Head of caudate nucleus (tissue), 42 donors: ENCODE measurements at regions not wholly inside any gene's neighbourhood (a gene's known extent, or its start where the extent isn't known, plus 50 kb on each side); places are given as distances from the start of the nearest gene placed in this dataset.

Experiments
- DNase-seq, 42 donors: peaks; one replicate each; pipeline versions ENCODE4 v3.0.0 to v3.0.0-alpha.2; 2020 to 2021; ENCODE audit warnings: mixed read lengths in 7 of 42
- intact Hi-C: fragments of 100-400 bp; cut with DNase I; formaldehyde crosslinking; loops from one replicate; pipeline ENCODE4 v1.15.0; 2022

DNA sequence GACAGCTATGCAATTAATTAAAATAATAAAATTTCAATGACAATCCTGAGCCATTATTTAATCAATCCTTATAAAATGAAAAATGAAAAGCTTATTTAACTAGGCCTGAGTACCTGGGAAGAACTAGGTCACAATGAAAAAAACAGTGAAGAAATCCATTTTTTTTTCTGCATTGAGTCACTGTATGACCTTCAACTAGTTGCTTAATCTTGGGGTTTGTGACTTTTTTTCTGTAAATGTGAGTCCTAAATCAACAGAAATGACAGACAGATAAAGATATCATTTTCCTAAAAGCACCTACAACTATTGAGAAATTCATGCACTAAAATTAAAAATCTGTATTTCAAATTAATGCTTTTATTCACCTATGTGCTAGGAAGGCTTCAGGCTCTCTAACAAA lies 96.8 kb downstream of the TMEM26 start:
- no peak for DNase-seq
- intact Hi-C loops = no loop called here

DNA sequence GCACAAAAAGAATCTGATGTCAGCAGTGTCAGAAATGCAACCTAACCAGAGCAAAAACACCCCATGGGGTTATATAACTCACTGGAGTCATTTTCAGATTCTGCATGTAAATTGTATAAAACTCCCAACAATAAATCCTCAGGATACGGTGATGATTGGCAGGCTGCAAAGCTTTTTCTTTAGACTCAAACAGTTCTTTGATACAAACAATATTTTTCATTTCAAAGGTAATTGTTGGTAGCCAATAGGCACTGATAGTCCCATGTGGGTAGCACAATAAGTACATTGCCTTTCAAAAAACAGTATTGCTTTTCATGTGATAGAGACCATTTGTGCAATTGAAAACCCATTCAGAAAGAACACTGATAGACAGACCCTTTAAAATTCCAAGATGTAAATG lies 98.0 kb downstream of the TMEM26 start:
- no peak for DNase-seq
- intact Hi-C loops = no loop called here

DNA sequence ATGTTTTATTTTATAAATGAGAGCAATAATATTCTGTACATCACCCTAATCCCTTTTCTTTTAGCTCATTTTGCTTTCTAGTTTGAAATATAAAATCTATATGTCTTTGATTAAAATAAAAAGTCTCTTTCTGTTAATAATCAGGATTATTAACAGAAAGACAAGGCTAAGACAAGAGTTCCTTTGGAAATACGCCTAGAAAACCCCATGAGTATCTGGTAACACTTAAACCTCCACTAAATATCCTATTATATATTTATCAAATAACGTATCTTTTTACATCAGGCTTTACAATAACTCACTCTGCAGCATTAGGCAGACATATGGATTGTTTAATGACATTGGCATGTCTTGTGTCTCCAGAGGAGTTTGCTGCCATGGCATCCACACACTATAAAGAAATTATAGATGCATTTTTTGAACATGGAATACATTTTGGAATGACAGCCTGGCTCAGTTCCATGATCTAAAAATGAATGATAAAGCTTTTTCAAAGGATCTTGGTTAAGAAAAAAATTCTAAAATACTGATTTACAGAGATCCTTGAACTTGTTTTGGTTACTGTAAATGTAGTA lies 98.7 kb downstream of the TMEM26 start:
- intact Hi-C loops = no loop called here
- DNase-seq = no peak

DNA sequence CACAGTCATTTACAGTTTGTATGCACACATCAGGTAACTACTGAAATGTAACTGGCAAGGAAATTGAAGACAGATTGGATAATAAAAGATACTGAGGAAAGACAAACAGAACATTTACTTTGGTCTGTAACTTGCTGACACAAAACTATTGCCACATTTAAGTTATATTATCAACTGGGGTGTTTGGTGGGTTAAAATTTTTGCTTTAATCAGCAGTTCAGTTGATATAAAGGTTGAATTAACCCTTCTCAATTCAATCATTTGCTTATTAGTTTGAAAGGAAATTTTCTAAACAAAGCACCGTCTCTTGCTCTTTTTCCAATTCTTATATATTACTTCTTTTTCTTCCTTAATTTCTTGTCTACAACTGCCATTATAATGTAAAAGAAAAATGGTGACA lies 102.4 kb downstream of the TMEM26 start:
- DNase-seq = no peak
- intact Hi-C loops = no loop called here

DNA sequence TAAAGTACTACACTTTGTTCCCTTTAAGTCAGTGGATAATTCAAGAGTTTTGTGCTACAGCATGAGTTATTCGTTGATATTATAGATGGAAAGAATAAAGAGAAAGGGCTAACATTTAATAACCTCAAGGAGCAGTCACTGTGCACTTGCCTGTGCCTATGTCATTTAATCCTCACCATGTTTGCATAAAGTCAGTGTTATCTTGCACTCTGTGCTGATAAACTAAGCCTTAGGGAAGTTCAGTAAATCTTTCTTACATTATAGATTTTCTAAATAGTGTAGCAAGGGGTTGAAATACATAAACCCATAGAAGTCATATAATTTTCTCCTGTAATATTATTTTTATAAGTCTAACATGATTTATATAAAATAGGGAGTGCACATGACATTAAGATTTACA lies 103.1 kb downstream of the TMEM26 start:
- intact Hi-C loops = no loop called here
- no peak for DNase-seq

DNA sequence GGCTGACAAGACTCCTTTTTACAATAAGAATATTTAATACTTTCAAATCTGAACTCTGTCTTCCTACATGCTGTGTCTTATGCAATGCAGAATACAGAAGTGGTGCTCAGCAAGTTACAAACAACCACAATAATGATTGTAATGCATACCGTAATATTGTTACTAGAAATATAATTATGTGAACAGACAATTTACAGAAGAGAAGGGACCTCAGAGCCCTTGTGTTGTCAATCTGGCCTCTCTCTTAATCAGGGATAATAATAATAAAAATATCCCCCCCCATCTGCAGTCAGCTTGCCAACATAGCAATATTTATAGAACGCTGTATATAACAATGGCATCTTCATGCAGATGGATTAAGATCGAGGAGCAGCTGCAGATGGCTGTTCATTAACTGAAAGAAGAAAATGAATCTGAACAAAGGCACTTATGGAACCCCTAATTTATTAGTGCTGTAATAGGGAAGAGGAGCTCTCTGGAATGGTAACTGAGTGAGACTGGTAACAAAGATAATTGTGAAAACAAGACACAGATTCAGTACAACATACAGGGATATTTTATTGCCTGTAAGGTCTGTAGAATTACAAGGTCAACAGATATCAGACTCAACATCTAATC lies 106.3 kb downstream of the TMEM26 start:
- intact Hi-C loops = no loop called here
- no peak for DNase-seq

DNA sequence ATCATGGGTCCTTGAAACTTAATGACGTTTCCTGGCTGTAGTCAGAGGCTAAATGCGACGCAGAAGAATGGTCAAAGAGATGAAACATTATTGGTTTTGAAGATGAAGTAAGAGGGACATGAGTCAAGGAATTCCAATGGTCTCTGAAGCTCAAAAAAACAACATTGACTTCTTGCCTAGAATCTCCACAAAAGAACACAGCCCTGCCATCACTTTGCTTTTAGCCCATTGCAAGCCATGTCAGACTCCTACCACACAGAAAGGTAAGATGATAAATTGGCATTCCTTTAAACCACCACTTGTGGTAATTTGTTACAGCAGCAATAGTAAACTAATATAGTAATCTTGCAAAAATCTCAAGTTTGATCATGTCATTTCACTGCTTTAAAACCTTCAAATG lies 109.4 kb downstream of the TMEM26 start:
- no peak for DNase-seq
- intact Hi-C loops = no loop called here

DNA sequence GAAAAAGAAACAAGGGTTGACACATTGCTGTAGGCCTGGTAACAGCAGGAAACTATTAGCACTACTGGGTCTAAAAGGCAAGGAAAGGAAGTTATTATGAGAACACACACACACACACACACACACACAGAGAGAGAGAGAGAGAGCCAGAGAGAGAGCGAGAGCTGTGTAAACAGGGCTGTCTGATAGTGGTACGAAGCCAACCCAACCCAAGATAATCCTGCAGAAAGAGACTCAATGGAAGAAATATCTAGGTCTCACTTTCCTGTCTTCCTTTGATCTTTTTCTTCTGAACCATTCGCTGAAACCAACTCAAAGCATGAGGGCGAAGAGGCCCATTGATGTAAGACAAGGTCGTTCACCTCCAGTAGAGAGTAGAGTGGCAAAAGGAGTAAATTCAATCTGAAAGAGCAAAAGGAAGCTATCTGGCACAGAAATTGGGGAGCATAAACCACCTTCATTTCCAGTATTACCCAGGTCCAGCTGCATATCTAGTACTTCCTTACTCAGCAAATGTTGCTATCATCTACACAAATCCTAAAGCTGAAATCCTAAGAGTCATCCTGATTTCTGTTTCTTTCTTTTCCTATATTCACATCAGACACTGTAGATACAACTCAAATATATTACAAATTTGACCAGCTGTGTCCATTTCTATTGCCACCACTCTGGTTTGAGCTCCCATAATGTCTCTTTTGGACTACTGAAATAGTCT lies 110.2 kb downstream of the TMEM26 start:
- DNase-seq = no peak
- intact Hi-C loops = no loop called here

DNA sequence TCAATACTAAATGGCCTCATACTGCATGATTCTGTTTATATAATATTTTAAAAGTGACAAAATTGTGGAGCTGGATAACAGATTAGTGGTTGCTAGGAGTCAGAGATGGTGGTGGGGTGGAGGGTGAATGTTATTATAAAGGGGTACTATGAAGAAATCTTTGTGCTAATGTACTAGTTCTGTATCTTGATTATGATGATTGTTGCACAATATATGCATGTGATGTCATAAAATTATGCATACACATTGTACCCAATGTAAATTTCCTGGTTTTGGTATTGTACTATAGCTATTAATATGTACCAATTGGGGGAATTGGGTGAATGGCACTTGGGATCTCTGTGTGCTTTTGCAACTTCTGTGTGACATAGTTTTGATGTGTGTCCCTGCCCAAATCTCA lies 112.2 kb downstream of the TMEM26 start:
- no peak for DNase-seq
- intact Hi-C loops = no loop called here

DNA sequence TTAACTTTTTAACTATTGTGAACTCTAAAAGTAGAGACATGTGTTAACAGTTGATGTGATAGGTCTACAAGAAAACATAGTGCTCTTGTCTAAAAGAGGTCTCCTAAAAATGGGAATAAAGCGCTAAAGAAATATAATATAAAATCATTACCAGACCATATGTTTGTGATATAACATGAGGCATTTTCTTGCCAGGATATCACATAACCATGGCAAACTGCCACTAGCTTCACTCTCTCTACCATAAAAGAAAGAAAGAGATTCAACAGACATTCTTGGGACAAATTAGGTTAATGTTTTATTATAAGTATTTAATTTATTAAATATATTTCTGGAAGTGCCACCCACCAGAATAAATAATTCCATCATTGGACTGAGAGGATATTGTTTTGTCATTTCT lies 115.0 kb downstream of the TMEM26 start:
- DNase-seq = no peak
- intact Hi-C loops = no loop called here

DNA sequence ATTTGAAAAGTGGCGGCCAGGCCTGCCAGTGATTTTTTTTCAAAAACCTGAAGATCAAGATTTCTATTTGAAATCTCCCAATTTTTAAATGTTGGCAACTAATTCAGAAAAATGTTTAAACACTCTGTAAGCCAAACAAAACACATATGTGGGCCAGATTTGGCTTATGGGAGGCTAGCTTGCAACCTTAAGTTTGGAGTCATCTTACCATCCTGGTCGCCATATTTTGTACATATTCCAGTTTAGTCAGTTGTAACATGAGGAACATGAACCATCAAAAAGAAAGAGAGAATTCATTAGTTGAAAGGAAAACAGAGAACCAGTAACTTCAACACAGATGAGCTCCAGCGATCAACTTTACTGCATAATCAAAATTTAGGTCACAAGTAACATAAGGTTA lies 115.4 kb downstream of the TMEM26 start:
- intact Hi-C loops = no loop called here
- no peak for DNase-seq

DNA sequence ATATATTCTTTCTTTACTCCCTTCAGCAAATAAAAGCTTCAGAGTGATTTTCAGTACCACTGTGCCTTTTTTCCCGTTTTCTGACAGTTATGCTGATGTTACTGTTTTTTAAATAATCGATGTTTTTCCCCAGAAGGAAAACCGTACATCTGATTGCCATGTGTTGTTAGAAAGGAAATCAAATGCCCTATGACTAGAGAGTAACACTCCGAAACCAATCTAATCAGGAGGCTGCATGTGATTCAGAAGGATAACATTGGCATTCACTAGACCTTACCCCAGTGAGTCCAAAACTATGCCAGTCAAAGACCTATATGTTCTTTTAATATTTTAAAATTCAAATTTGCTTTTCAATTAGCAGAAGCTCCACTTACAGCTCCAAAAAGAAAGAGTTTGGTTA lies 116.3 kb downstream of the TMEM26 start:
- intact Hi-C loops = no loop called here
- DNase-seq = no peak

DNA sequence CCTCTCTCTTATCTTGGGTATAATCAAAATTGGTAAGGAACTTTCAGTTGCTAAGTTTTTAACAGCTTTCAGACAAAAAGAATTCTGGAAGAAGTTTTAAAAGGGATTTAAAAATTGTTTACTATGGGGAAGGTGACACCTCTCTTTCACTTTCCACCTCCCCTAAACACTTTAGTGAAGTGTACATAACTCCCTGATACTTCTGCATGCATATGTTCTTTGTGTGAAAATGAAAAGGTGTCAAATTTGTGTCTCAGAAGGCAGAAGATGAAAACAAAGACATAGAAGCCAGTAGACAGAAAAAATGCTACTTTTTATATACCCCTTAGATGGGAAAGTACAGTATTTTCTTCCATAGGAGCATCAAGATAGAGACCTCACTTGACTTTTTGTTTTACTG lies 117.8 kb downstream of the TMEM26 start:
- intact Hi-C loops = no loop called here
- no peak for DNase-seq

DNA sequence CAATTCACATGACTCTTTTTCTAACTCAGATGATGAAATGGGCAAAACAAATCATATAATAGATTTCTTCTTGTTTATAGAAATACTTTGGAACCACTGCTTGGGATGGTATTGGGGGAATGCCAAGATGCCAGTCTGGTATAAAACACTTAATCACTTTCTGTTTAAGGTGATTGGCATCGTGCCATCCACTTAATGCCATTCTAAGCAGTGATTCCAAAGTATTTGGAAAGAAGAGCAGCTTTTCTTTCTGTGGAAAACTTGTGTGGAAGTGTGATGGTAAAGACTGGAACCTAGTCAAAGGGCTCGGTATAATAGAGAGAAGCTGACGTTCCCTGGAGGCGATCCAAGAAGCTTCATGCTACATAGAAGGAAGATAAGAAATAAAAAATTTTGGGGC lies 120.6 kb downstream of the TMEM26 start:
- intact Hi-C loops = no loop called here
- DNase-seq = peak in 2 of 42 donors; percentile 23 to 34

DNA sequence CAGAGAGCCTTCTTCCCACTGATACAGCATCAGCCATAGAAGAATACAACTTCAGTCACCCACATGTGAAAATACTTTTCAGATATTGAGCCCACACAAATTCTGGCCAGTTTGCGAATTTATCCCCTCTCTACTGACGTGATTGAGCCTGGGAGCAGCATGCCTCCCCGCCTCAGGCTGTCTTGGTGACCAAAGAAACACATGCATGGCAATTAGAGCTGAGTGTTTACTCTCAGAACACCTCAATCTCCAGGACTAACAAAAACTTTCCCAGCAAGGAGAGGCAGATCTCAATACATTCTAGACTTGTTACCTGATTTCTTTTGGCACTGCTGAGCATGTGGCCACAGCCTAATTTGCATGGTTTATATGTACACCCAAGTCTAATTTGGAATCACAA lies 122.5 kb downstream of the TMEM26 start:
- intact Hi-C loops = no loop called here
- DNase-seq = no peak

DNA sequence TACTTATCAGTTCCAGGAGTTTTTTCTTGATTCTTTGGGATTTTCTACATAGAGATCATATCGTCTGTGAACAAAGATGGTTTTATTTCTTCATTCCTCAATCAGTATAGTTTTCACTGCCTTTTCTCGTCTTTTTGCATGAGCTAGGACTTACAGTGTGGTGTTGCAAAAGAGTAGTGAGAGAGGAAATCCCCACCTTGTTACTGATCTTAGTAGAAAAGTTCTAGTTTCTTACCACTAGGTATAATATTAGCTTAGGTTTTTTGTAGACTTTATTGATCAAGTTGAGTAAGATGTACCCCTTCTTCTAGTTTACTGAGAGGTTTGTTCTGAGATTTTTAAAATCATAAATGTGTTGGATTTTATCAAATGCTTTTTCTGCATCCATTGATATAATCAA lies 123.3 kb downstream of the TMEM26 start:
- intact Hi-C loops = no loop called here
- no peak for DNase-seq

DNA sequence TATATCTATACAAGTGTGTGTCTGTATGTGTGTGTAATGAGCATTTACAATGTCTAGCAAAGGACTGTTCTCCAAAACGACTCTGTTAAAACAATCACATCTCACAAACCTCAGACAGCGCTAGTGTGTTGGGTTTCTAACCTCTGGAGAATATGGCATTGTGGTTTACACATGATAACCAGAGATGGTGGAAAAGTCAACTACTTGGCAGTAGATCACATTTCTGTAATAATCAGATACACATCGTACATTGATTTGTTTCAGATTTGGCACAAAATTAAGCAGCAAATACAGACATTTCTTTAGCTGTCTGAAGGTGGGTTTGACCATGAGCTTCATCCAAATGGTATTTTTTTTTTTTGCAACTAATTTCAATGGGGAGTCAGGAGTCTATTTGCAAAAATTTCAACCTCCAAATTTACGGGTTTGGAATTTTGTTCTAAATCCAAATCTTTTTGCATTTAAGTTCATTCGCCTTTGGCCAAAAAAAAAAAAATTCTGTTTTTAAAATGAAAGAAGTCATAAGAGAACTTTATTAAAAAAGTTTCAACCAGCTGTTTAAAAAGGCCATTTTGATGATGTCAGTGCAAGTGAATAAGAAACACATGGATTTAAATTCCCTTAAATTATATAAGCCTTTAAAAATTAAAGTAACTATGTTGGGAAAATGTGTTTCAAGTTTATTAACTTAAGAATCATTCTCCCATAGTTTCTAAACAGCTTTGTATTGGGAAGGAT lies 127.8 kb downstream of the TMEM26 start:
- no peak for DNase-seq
- intact Hi-C loops = no loop called here

DNA sequence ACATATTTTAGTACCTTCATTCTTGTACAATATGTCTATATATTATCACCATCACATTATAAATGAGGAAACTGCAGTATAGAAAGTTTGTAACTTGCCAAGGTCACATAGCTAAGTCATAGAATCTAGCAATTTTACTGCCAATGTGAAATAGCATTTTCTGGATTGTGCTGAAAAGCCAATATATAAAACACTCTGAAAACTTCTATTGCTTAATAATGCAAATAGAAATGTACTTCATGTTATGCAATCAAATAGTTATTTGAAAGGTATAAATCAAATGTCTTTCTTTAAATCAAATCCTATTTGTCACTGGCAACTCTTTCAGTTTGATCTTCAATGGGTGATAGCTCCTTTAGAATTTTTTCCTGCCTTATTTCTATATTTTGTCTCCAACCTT lies 129.5 kb downstream of the TMEM26 start:
- intact Hi-C loops = no loop called here
- no peak for DNase-seq

DNA sequence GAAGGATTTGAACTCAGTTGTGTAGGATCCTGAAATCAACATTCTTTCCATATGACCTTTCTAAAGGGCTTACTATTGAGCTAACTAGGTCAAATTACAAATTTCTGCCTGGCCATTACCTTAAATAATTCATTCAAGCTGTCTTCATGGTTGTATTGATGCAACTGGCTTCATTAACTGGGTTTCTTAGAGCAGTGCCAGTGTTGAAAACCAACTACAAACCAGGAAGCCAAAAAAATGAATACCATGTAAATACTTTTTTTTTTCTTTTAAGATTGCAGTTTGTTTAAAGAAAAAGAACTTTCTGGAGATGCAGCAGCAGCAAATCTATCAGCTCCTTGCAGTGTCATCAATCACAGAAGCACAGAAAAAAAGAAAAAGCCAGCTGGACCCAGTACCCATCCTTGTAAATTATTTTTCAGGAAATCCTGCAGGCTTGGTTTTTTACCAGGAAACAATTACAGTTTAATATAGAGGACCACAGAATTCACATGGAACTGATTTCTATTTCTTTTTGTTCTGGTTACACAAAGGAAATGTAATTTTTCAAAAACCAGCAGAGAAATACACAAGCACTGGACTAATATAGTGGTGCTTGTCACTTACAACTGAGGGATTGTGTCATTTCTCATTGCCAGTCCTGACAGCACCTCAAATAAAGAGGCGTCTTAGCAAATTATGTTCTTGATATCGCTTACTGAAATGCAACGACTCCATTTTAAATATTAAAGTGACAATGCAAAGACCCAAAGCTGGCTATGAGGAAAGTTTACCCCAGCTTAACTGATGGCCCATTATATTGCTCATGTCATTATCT lies 131.9 kb downstream of the TMEM26 start:
- DNase-seq = no peak
- intact Hi-C loops = no loop called here

DNA sequence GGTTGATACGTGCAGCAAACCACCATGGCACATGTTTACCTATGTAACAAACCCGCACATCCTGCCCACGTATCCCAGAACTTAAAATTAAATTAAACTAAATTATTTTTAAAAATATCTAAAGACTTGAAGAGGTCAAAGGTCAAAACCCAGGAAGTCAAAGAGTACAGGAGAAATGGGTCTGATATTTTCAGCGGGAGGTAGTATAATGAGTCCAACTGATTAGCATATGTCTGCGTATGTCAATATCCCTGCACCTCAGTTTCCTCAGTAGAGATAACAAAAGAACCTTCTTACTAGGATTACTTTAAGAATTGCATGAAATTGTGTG lies 133.0 kb downstream of the TMEM26 start:
- DNase-seq = no peak
- intact Hi-C loops = no loop called here
